GM19463 (cell line): ENCODE measurements at regions not wholly inside any gene's neighbourhood (a gene's known extent, or its start where the extent isn't known, plus 50 kb on each side); places are given as distances from the start of the nearest gene placed in this dataset.

Experiments used
- ATAC-seq: cut with Tn5 transposase; IDR thresholded peaks from one replicate; pipeline ENCODE4 v1.9.1; 2021; ENCODE audit warnings: mild to moderate bottlenecking, moderate library complexity; ENCODE audit not compliant: unreplicated experiment

DNA sequence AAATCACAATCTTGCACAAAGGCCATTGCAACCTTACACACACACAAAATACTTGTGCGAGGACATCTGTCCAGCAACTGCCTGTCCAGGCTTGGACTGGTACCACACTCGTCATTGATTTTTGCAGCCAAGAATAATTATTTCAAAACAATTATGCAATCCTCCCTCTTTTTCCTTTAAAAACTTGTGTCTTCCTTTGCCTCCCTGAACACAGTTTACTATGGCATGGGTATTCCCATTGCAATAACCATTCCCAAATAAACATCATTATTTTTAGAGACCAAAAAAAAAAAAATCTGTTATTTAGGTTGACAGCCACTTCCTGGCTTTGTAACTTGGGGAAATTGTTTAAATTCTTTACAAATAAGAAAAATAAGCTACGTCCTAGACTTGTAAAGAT is 54.0 kb downstream of the C11orf91 start:
- no peak for ATAC-seq

DNA sequence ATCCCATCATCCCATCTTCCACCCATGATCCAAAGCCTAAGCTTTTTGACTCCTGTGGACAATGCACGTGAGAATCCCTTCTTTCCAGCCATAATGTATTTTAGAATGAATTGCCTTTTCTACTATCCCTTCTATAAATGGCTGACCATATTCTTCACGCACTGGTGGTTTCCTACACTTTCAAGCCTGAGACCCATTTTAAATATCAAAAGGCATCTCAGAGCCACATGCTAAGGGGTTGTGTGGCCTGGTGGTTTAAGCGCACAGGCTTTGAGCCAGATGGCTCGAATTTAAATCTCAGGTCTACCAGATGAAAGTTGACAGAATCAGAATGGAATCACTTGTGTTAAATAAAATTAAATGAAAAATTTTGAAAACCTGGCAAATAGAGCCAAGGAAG is 54.5 kb downstream of the C11orf91 start:
- ATAC-seq = no peak

- ATAC-seq = no peak
Observed at GRCh38 chr11:33645686-33646085, 54.9 kb downstream of the C11orf91 start.

DNA sequence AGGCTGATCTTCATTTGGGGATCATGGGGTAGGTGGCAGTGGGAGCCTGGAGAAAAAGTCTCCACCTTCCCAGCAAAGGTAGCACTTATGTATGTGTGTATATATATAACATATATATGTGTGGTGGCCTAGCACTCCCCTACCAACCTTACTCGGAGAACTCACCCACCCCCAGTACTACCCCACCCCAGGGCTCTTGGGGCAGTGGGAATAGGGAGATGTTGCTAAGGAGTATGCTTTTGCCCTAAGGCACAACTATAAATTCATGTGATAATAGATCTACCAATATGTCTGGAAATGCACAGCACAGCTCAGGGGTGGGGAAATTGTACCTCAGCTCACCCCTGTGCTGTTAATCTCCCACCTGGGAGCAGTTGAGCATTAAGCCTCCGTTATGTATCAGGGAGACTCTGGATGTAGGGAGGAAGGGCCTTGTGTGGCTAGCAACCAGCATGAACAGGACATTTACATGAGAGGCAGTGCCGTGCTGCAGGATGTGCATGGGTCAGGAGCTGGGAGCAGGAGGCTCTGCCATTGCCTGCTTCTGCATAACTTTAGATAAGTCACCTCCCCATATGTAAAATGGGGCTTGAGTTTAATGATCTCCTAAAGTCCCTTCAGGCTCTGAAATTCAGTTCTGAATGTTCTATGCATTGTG is 57.3 kb downstream of the C11orf91 start:
- no peak for ATAC-seq

DNA sequence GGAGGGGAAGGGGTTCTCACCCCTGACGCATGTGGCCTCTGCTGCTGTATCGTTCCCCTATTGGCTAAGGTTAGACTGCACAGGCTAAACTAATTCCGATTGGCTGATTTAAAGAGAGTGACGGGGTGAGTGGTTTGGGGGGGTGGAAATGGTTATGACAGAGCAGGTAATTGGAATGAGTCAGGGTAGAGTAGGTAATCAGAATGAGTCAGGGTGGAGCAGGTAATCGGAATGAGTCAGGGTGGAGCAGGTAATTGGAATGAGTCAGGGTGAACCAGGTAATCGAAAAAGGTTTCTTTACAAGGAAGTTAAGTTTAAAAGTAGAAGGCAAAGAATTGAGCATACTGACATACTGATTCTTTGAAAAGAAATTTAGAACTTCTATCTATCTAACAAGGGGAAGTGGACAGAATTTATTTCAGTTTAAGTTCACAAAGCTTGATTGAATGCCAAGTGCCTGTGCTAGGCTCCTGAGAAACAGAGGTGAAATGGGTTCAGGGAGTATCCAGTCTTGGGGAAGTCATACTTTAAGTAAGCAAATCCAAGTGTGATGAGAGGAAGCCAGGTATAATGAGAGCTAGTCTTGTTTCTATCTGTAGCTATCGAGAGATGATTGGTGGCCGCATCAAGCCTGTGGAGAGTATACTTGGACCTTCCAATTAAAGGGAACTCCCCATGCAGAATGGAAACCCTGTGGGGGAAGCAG is 58.0 kb downstream of the C11orf91 start:
- no peak for ATAC-seq

- ATAC-seq = no peak
Observed at GRCh38 chr11:33640730-33641371, 59.8 kb downstream of the C11orf91 start.

DNA sequence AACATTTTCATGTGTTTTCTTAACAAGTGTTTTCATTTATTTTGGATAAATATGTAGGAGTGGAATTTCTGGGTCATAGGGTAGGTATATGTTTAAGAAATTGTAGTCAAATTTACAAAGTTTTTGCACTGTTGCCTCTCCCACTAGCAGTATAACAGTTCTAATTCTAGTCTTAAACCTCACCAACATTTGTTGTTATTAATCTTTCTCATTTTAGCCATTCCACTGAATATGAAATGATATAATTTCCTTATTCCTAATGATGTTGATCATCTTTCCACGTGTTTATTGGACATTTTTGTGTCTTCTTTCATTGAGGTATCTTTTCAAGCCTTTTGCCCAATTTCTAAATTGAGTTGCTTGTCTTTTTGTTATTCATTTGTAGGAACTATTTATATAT is 62.0 kb downstream of the C11orf91 start:
- ATAC-seq = no peak

- no peak for ATAC-seq
Observed at GRCh38 chr11:33636104-33636503, 64.5 kb downstream of the C11orf91 start.

DNA sequence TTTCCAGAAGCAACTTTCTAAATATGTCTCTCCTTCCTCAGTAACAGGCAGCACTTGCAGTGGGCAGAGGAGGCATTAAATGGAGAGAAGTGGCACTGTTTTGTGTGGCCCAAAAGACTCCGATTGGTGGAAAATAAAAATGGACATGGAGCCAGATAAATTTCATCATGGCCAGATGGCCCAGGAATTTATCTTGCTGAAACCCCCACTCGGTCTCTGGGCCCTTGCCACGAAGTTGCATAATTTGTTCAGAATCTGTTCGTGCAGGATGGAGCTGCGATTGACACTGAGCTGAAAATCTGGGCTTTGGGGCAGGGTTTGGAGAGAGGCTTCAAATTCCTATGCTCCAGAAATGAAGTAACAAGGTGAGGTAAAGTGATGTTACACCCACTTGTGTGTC is 65.5 kb downstream of the C11orf91 start:
- no peak for ATAC-seq

- ATAC-seq = no peak
Observed at GRCh38 chr11:33634291-33634834, 66.3 kb downstream of the C11orf91 start.

- ATAC-seq = no peak
Observed at GRCh38 chr11:33633251-33634003, 67.2 kb downstream of the C11orf91 start.

GRCh38 chr11:33631749-33632091 is 68.9 kb downstream of the C11orf91 start:
- ATAC-seq = no peak

- no peak for ATAC-seq
Observed at GRCh38 chr11:33630936-33631748, 69.5 kb downstream of the C11orf91 start.

GRCh38 chr11:33624083-33624482 is 76.5 kb downstream of the C11orf91 start:
- no peak for ATAC-seq

DNA sequence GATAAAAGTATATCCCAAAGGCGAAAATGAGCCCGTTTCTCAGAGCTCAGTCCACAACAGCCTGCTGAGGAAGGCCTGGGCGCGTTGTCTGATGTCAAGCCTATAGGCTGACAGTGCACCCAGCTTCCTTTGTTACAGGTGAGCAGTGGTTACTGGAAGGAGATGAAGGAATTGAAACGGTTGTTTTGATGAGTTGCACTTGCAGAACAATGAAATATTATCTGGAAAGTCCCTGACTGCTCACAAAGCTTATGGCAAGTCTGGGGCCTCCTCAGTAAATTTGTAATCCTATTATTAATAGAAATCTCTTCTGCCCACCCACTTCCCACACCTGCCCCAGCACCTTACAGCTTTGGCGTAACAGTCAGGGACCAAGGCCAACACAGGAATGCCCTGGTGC is 77.8 kb downstream of the C11orf91 start:
- no peak for ATAC-seq

- no peak for ATAC-seq
Observed at GRCh38 chr11:33622186-33622585, 78.4 kb downstream of the C11orf91 start.

DNA sequence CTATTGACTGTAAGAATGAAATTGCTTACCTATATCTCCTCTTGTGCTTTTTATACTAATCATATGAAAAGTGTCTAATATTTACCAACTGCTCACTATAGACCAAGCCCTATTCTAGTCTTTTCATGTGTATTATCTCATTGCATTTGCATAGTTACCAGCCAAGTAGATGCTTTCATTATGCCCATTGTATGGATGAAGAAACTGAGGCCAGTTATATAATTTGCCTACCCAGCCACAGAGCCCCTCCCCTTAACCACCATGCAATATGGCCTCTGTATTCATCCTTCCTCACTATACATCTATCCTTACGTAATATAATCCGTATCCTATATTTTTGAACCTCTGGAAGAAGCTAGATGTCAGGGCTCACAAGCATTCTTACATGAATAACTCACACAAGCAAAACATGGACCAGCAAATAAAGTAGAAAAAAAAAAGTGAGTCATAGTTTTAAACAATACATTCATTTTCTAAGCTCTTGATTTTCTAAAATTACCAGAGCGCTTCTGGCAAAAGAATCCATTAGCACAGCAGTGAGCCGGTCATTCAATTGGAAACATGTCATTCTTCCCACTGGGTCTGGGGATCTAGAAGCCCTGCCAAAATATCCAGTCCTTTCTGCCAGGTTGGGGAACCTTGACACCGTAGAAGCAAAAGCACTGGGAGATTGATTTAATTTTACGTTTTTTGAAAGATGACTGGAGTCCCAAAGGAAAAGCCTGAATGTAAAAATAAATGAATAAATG is 80.0 kb downstream of the C11orf91 start:
- no peak for ATAC-seq

DNA sequence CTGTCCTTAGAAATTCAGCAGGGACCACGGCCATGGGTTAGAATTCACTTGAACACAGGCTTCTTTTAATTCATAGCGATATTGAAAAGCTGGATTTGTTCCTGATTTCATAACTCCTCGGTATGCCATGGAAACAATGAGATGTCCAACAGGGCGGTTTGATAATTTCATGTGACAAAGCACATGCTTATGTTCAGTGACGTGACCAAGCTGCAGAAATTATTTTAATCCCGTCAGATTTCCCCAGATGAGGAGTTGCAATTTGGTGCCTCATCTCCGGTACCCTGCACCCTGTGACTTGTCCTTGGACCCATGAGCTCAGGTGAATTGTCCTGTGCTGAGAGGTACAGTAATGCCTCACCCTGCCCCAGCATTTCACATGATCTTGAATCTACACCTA is 81.7 kb downstream of the C11orf91 start:
- ATAC-seq = no peak

DNA sequence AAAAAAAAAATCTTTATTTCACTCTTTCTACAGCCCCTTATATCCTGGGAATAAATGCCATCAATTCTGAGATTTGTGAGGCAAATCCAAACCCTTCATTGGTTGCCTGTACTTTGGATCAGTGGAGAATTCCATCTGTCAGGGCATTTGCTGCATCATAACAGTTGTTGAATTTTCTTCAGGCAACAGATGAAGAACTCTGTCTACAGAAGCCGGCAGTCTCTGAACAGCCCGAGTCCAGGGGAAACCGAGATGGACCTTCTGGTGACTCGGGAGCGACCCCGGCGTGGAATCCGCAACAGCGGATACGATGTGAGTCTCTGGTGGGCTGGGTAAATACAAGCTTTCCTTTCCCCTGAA is 82.3 kb downstream of the C11orf91 start:
- no peak for ATAC-seq
